ENCODE measurements at regions not wholly inside any gene's neighbourhood (a gene's known extent, or its start where the extent isn't known, plus 50 kb on each side); places are given as distances from the start of the nearest gene placed in this dataset.

DNA sequence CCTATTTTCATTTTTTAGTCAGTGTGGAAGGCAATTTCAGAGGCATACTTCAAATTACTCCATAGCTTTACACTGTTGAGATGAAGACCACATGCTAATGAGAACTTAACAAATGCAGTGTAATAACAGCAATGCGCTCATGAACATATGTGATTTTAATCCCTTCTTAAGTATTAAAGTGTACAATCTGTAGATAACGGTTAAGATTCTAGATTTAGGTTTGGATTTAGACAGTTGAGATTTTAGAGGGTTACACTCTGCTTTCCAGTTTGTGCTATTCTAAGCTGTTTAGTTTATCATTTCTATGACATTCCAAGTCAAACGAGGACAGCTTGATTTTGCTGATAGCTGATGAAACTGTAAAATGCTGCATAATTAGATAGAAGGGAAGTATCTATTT lies 257.8 kb upstream of the CHRM3 start:
- no peak for DNase-seq (ENCODE audit: low spot score)
- TF ChIP-seq, protein P1, sequence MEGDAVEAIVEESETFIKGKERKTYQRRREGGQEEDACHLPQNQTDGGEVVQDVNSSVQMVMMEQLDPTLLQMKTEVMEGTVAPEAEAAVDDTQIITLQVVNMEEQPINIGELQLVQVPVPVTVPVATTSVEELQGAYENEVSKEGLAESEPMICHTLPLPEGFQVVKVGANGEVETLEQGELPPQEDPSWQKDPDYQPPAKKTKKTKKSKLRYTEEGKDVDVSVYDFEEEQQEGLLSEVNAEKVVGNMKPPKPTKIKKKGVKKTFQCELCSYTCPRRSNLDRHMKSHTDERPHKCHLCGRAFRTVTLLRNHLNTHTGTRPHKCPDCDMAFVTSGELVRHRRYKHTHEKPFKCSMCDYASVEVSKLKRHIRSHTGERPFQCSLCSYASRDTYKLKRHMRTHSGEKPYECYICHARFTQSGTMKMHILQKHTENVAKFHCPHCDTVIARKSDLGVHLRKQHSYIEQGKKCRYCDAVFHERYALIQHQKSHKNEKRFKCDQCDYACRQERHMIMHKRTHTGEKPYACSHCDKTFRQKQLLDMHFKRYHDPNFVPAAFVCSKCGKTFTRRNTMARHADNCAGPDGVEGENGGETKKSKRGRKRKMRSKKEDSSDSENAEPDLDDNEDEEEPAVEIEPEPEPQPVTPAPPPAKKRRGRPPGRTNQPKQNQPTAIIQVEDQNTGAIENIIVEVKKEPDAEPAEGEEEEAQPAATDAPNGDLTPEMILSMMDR (IDR thresholded peaks at IDR 0.05; ENCODE audit: extremely low read depth, insufficient read depth, missing control alignments), result no peak
- in situ Hi-C loops (cut with MboI; ENCODE audit: low pct_unique_long_range_greater_than_20kb, low sequenced_read_pairs, unreplicated experiment), result no loop called here

DNA sequence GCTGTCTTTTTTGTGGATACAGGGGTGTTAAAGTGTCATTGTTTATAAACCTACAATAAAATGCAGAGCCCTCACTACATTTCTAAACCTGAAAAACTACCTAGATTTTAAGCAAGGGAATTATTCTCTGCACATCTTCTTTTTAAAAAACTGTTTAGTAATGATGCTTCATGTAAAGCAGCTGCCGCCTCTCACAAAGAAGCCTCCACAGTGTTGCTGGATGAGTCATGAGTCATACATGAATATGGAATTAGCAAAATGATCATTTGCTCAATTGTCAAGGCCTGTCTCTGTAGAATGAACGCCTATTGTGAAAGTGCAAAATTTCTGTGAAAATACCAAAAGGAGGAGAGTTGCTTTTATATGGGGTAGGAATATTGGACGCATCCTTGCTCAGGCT lies 259.5 kb upstream of the CHRM3 start:
- DNase-seq (ENCODE audit: low spot score), result no peak
- TF ChIP-seq, protein P1 (IDR thresholded peaks at IDR 0.05; ENCODE audit: extremely low read depth, insufficient read depth, missing control alignments), result no peak
- in situ Hi-C loops (cut with MboI; ENCODE audit: low pct_unique_long_range_greater_than_20kb, low sequenced_read_pairs, unreplicated experiment), result no loop called here

DNA sequence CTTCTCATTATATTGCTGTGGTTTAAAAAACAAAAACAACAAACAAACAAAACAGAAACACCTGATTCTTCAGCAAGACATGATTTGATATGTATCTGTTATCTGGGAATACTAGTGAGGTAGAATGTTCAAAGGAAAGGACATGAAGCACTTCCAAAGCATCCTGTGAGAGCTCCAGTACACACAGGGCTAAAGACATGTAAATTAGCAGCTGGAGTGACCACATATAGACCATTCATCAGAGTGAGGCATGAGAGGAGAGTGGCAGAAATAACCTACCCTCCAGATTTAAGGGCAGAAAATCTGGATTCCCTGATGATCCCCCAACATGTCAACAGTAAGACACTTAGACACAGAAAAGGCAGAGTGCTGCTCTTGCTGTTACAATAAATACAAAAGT lies 260.5 kb upstream of the CHRM3 start:
- DNase-seq (ENCODE audit: low spot score), result no peak
- in situ Hi-C loops (cut with MboI; ENCODE audit: low pct_unique_long_range_greater_than_20kb, low sequenced_read_pairs, unreplicated experiment), result no loop called here
- TF ChIP-seq, protein P1 (IDR thresholded peaks at IDR 0.05; ENCODE audit: extremely low read depth, insufficient read depth, missing control alignments), result no peak

DNA sequence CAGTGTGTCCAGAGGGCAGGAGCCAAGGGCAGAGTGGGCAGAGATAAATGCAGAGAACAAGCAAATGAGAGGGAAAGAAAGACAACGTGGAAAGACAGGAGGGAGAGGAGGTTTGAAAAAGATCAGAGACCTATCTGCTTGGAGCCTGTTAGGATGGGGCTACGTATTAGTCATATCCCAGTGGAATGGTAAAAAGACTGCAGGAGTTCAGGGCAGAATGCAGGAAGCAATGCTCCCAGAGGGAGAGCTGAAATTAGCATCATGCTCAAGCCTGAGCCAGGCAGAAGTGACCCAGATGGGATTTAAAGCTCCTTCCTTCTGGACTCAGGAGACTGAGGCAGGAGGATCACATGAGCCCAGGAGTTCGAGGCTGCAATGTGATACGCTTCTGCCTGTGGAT lies 261.3 kb upstream of the CHRM3 start:
- in situ Hi-C loops (cut with MboI; ENCODE audit: low pct_unique_long_range_greater_than_20kb, low sequenced_read_pairs, unreplicated experiment), result no loop called here
- no peak for DNase-seq (ENCODE audit: low spot score)
- TF ChIP-seq, protein P1 (IDR thresholded peaks at IDR 0.05; ENCODE audit: extremely low read depth, insufficient read depth, missing control alignments), result no peak

DNA sequence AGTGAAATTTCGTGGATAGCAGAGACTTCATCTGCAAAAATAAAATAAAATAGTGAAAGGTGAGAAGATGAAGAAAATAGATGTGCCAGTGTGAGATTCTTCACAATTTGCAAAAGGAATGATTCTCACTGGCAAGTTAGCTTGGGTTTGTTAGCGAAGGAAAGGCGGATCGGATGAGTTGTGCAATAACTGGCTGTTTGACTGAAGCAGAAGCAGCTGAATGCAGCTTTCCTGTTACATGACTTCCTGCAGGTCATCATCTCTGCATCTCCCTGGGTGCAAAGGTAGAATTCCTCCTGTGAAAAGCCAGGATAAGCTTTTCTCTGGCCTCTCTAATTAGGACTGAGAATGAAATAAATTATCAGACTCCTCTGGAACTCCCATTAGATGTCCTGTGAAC lies 263.1 kb upstream of the CHRM3 start:
- TF ChIP-seq, protein P1 (IDR thresholded peaks at IDR 0.05; ENCODE audit: extremely low read depth, insufficient read depth, missing control alignments), result no peak
- in situ Hi-C loops (cut with MboI; ENCODE audit: low pct_unique_long_range_greater_than_20kb, low sequenced_read_pairs, unreplicated experiment), result no loop called here
- no peak for DNase-seq (ENCODE audit: low spot score)

DNA sequence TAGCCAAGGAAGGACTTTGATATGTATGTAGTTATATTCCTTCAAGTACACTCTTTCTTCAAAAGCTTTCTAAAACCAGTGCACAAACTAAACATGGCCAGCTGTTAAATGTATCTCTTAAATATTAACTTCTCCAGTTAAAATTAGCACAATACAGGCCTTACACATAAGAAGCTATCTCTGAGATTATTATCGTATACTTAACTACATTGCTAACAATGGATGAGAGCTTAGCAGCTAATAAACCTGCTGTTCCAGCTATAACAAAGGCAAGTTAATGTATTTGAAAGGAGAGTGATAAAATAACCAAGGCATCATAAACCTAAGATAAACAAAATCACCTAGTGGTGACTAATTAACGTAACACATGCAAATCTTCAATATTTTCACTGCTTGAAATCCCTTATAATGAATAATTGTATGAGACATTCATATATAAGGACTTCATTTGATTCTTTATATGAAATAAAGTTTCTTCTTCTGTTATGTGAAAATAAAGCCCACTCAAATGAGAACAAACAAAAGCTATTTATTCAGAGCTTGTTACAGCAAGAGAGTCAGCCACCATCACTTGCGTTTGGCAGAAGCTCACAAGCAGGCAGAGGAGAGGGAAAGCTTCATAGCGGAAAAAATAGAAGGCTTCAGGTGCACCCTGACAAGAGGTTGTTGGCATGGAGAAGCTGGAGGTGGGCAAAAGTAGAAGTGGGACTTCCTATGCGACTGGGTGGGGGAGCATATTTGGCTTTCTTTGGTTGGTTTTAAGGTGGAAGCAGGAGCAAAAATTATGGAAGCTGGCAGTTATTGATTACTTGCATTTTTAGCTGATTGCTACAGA lies 274.1 kb upstream of the CHRM3 start:
- in situ Hi-C loops (cut with MboI; ENCODE audit: low pct_unique_long_range_greater_than_20kb, low sequenced_read_pairs, unreplicated experiment), result no loop called here
- DNase-seq (ENCODE audit: low spot score), result no peak
- TF ChIP-seq, protein P1 (IDR thresholded peaks at IDR 0.05; ENCODE audit: extremely low read depth, insufficient read depth, missing control alignments), result no peak
